ENCODE measurements at regions not wholly inside any gene's neighbourhood (a gene's known extent, or its start where the extent isn't known, plus 50 kb on each side); places are given as distances from the start of the nearest gene placed in this dataset.

DNA sequence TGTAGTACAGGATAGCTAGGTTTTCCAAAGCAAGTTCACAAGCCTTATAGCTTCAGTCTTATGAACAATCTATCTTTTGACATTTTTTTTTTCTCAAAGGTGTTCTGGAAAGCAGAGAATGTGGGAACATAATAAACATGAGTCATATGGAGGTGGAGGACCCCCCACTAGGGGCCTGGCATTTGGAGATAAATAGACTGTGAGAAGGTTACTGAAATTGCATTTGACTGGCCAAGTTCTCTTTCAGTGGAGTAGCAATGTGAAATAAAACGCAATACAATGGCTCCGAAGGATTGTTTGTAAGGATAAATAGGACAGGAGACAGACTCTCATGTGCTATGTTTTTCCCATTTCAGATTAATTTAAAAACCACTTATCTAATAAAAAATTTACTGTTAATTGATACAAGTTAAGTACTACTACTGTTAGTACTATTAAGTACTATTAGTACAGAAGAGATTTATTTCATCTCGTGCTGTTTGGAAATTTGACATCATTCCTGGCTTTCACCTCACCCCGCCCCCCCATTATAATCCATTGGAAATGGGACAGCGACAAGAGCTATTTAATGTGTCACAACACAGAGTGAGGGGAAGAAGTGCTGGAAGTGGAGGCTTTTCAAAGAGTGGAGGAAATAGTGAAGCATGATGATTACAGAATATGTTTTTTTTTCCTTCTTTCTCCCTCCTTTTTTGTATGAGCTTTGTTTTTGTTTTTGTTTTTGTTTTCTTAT lies 122.6 kb upstream of the ID4 start:
- H3K4me3 ChIP-seq (ENCODE audit: low read depth in 2 of 2, low read length in 1 of 2): no peak overlapping the region
- no peak overlapping the region for H3K9ac ChIP-seq
- H3K36me3 ChIP-seq (replicated peaks in 1 of 2; ENCODE audit: control insufficient read depth in 1 of 2, insufficient read depth in 2 of 2, low read length in 1 of 2): no peaks in the 10 kb centered on the region
- peaks cover 7% of the 10 kb centered on the region for H3F3A ChIP-seq (replicated peaks; ENCODE audit: insufficient read depth)
- no peak for DNase-seq
- H3K79me2 ChIP-seq (ENCODE audit: insufficient read depth): no peaks in the 10 kb centered on the region
- TF ChIP-seq RCOR1 (IDR thresholded peaks at IDR 0.05; ENCODE audit: low read length) (no peak), RXRA (IDR thresholded peaks at IDR 0.05; ENCODE audit: borderline replicate concordance, low read depth) (no peak)
- no peaks in the 10 kb centered on the region for H3K27me3 ChIP-seq (ENCODE audit: insufficient read depth)
- POLR2A ChIA-PET: no interaction called here
- no peak overlapping the region for H3K4me2 ChIP-seq
- H3K4me1 ChIP-seq (ENCODE audit: control insufficient read depth in 1 of 2, insufficient read depth in 2 of 2, low read depth in 1 of 2, low read length in 1 of 2): peaks cover 1 to 12% of the 10 kb centered on the region in 2 experiments; a peak in 3 of 4 replicates
- CTCF ChIA-PET: interaction anchor here (0.6 to 1.6 kb wide), 3 partner anchors 10 to 137 kb away, joined by 3 to 4 read pairs (median 3); no protein-coding TSS in a partner anchor
- H4K20me1 ChIP-seq (ENCODE audit: insufficient read depth): no peaks in the 10 kb centered on the region
- WGBS (ENCODE audit: low lambda C conversion rate): 57% methylated on average over 5 of the region's 5 CpGs
- peak overlapping the region in 1 of 2 experiments; percentile 22; a peak in 1 of 4 replicates for H3K27ac ChIP-seq (ENCODE audit: low read depth in 2 of 2, low read length in 1 of 2)
- no peaks in the 10 kb centered on the region for H3K9me3 ChIP-seq
- H3K9me2 ChIP-seq: no peaks in the 10 kb centered on the region
- H2AFZ ChIP-seq (ENCODE audit: low read depth): no peak overlapping the region

GRCh38 chr6:19715167-19715551 lies 122.0 kb upstream of the ID4 start:
- Histone ChIP-seq H3K27me3 (ENCODE audit: insufficient read depth) (no peaks in the 10 kb centered on the region), H3K4me2 (no peak overlapping the region), H3K36me3 (replicated peaks in 1 of 2; ENCODE audit: control insufficient read depth in 1 of 2, insufficient read depth in 2 of 2, low read length in 1 of 2) (no peaks in the 10 kb centered on the region), H3K9me3 (no peaks in the 10 kb centered on the region), H3K4me3 (ENCODE audit: low read depth in 2 of 2, low read length in 1 of 2) (no peak overlapping the region), H3K27ac (ENCODE audit: low read depth in 2 of 2, low read length in 1 of 2) (no peak overlapping the region), H3K9me2 (no peaks in the 10 kb centered on the region), H3K4me1 (ENCODE audit: control insufficient read depth in 1 of 2, insufficient read depth in 2 of 2, low read depth in 1 of 2, low read length in 1 of 2) (peaks cover 5 to 12% of the 10 kb centered on the region in 2 experiments), H3K79me2 (ENCODE audit: insufficient read depth) (no peaks in the 10 kb centered on the region), H4K20me1 (ENCODE audit: insufficient read depth) (no peaks in the 10 kb centered on the region), H2AFZ (ENCODE audit: low read depth) (no peak overlapping the region), H3F3A (replicated peaks; ENCODE audit: insufficient read depth) (peaks cover 10% of the 10 kb centered on the region), H3K9ac (no peak overlapping the region)
- DNase-seq: no peak
- ChIA-PET POLR2A (no interaction called here), CTCF (interaction anchor here (1.3 to 1.4 kb wide), 2 partner anchors 10 to 14 kb away, joined by 3 to 4 read pairs; no protein-coding TSS in a partner anchor)
- TF ChIP-seq POLR2AphosphoS5 (IDR thresholded peaks at IDR 0.05; ENCODE audit: low read depth, low read length) (no peak), CHD2 (IDR thresholded peaks at IDR 0.05; ENCODE audit: low read length, partially characterized antibody) (no peak), USF1 (IDR thresholded peaks at IDR 0.05; ENCODE audit: borderline replicate concordance, low read depth) (no peak), EZH2phosphoT487 (IDR thresholded peaks at IDR 0.05; ENCODE audit: borderline replicate concordance, low read depth) (no peak)

- CTCF ChIA-PET: no interaction called here
These were observed 117.5 kb upstream of the ID4 start for GRCh38 chr6:19719691-19720128.

More at GRCh38 chr6:19719691-19720128, 117.5 kb upstream of the ID4 start:
- POLR2A ChIA-PET: no interaction called here
- WGBS (ENCODE audit: low lambda C conversion rate): 15% methylated on average over 10 of the region's 11 CpGs
- Histone ChIP-seq H4K20me1 (ENCODE audit: insufficient read depth) (no peaks in the 10 kb centered on the region), H3K9me3 (no peaks in the 10 kb centered on the region), H3K27me3 (ENCODE audit: insufficient read depth) (no peaks in the 10 kb centered on the region), H3K4me3 (ENCODE audit: low read depth in 2 of 2, low read length in 1 of 2) (peak overlapping the region in 1 of 2 experiments; percentile 5; a peak in 1 of 4 replicates), H3K4me1 (ENCODE audit: control insufficient read depth in 1 of 2, insufficient read depth in 2 of 2, low read depth in 1 of 2, low read length in 1 of 2) (peaks cover 4 to 5% of the 10 kb centered on the region in 2 experiments; a peak in 3 of 4 replicates), H3K9me2 (no peaks in the 10 kb centered on the region), H3K27ac (ENCODE audit: low read depth in 2 of 2, low read length in 1 of 2) (peak overlapping the region in 1 of 2 experiments; percentile 69; a peak in 3 of 4 replicates), H3K4me2 (peak overlapping the region; percentile 70), H3K36me3 (replicated peaks in 1 of 2; ENCODE audit: control insufficient read depth in 1 of 2, insufficient read depth in 2 of 2, low read length in 1 of 2) (no peaks in the 10 kb centered on the region), H3F3A (replicated peaks; ENCODE audit: insufficient read depth) (peaks cover 3% of the 10 kb centered on the region), H3K79me2 (ENCODE audit: insufficient read depth) (no peaks in the 10 kb centered on the region), H2AFZ (ENCODE audit: low read depth) (peak overlapping the region; percentile 64; the same call in 1 of the 2 replicates), H3K9ac (peak overlapping the region; percentile 34; the same call in 1 of the 2 replicates)
- TF ChIP-seq, protein P1, sequence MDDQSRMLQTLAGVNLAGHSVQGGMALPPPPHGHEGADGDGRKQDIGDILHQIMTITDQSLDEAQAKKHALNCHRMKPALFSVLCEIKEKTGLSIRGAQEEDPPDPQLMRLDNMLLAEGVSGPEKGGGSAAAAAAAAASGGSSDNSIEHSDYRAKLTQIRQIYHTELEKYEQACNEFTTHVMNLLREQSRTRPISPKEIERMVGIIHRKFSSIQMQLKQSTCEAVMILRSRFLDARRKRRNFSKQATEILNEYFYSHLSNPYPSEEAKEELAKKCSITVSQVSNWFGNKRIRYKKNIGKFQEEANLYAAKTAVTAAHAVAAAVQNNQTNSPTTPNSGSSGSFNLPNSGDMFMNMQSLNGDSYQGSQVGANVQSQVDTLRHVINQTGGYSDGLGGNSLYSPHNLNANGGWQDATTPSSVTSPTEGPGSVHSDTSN (IDR thresholded peaks at IDR 0.05): peak; percentile 60
- TF ChIP-seq, protein P2, sequence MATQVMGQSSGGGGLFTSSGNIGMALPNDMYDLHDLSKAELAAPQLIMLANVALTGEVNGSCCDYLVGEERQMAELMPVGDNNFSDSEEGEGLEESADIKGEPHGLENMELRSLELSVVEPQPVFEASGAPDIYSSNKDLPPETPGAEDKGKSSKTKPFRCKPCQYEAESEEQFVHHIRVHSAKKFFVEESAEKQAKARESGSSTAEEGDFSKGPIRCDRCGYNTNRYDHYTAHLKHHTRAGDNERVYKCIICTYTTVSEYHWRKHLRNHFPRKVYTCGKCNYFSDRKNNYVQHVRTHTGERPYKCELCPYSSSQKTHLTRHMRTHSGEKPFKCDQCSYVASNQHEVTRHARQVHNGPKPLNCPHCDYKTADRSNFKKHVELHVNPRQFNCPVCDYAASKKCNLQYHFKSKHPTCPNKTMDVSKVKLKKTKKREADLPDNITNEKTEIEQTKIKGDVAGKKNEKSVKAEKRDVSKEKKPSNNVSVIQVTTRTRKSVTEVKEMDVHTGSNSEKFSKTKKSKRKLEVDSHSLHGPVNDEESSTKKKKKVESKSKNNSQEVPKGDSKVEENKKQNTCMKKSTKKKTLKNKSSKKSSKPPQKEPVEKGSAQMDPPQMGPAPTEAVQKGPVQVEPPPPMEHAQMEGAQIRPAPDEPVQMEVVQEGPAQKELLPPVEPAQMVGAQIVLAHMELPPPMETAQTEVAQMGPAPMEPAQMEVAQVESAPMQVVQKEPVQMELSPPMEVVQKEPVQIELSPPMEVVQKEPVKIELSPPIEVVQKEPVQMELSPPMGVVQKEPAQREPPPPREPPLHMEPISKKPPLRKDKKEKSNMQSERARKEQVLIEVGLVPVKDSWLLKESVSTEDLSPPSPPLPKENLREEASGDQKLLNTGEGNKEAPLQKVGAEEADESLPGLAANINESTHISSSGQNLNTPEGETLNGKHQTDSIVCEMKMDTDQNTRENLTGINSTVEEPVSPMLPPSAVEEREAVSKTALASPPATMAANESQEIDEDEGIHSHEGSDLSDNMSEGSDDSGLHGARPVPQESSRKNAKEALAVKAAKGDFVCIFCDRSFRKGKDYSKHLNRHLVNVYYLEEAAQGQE (IDR thresholded peaks at IDR 0.05; ENCODE audit: low read depth, low read length): peak; percentile 23; the same call in 1 of the 2 replicates
- TF ChIP-seq MAX (IDR thresholded peaks at IDR 0.05; ENCODE audit: low read depth) (peak; percentile 61), TCF12 (IDR thresholded peaks at IDR 0.05) (peak; percentile 78), MXI1 (IDR thresholded peaks at IDR 0.05; ENCODE audit: low read depth, low read length) (no peak)
- DNase-seq: peak; percentile 15
